Spleen (tissue), 11 donors: ENCODE measurements at regions not wholly inside any gene's neighbourhood (a gene's known extent, or its start where the extent isn't known, plus 50 kb on each side); places are given as distances from the start of the nearest gene placed in this dataset.

ENCODE experiments used
- DNase-seq: peaks from one replicate; pipeline ENCODE4 v3.0.0-alpha.2; 2020
- H3K27ac ChIP-seq, 8 donors: fragments of 200-600 bp; sonication (generic) in 7 of 8; 1 replicate in 4 of 8; 2 replicates in 4 of 8; pipeline versions ENCODE4 v1.5.0 to v1.8.0; 2016 to 2021; ENCODE audit warnings: inconsistent platforms in 4 of 8, mild to moderate bottlenecking in 4 of 8, moderate library complexity in 1 of 8
- H3K27me3 ChIP-seq, 7 donors: fragments of 200-600 bp; sonication (generic) in 6 of 7; replicated peaks in 1 of 7; 1 replicate in 4 of 7; 2 replicates in 3 of 7; pipeline versions ENCODE4 v1.5.0 to v1.8.0; 2016 to 2021; ENCODE audit warnings: inconsistent platforms in 3 of 7, mild to moderate bottlenecking in 1 of 7
- H3K36me3 ChIP-seq, 6 donors: fragments of 200-600 bp; sonication (generic) in 5 of 6; 1 replicate in 4 of 6; 2 replicates in 2 of 6; pipeline versions ENCODE4 v1.5.0 to v1.8.0; 2016 to 2021; ENCODE audit warnings: inconsistent platforms in 2 of 6
- H3K4me1 ChIP-seq, 6 donors: fragments of 200-600 bp; sonication (generic) in 5 of 6; 1 replicate in 3 of 6; 2 replicates in 3 of 6; pipeline versions ENCODE4 v1.5.0 to v1.8.0; 2016 to 2021; ENCODE audit warnings: inconsistent platforms in 3 of 6
- H3K4me3 ChIP-seq, 8 donors: fragments of 200-600 bp; sonication (generic) in 7 of 8; 1 replicate in 4 of 8; 2 replicates in 4 of 8; pipeline versions ENCODE4 v1.5.0 to v1.8.0; 2016 to 2021; ENCODE audit warnings: inconsistent platforms in 4 of 8, mild to moderate bottlenecking in 4 of 8, moderate library complexity in 2 of 8
- H3K9me3 ChIP-seq, 8 donors: fragments of 200-600 bp; sonication (generic) in 7 of 8; 1 replicate in 4 of 8; 2 replicates in 4 of 8; pipeline versions ENCODE4 v1.5.0 to v1.8.0; 2016 to 2021; ENCODE audit warnings: inconsistent platforms in 4 of 8
- CTCF ChIP-seq, 11 experiments: fragments of 200-600 bp in 7 of 11; fragments of 450-650 bp in 4 of 11; sonication (generic) in 4 of 11; IDR thresholded peaks in 8 of 11; conservative IDR thresholded peaks in 3 of 11; 1 replicate in 7 of 11; 2 replicates in 4 of 11; pipeline versions ENCODE4 v1.4.0 to v1.8.0; 2016 to 2021; ENCODE audit warnings: antibody characterized with exemption in 11 of 11, inconsistent platforms in 4 of 11, mild to moderate bottlenecking in 1 of 11
- POLR2A ChIP-seq, 3 donors: fragments of 450-650 bp; IDR thresholded peaks; one replicate each; pipeline ENCODE4 v1.5.1; 2017; ENCODE audit warnings: antibody characterized with exemption in 3 of 3, mild to moderate bottlenecking in 1 of 3
- POLR2AphosphoS5 ChIP-seq, 3 donors: sonication (generic); formaldehyde crosslinking; IDR thresholded peaks; one replicate each; pipeline ENCODE4 v1.5.1; 2017; ENCODE audit warnings: antibody characterized with exemption in 3 of 3
- whole genome bisulfite sequencing, 5 donors: extraction: QIAGEN DNeasy Blood & Tissue Kit in 3 of 5; methylation state at CpG; one replicate each; pipeline versions ENCODE4 v1.1.5 to v1.1.7; 2013 to 2018; 5-methylcytosine and 5-hydroxymethylcytosine counted together
- intact Hi-C: fragments of 100-400 bp; cut with DNase I; formaldehyde crosslinking; loops from one replicate; pipeline ENCODE4 v1.15.0; 2023; ENCODE audit warnings: low total_unique reads
- donor health status: healthy with polysubstance abuse.
- donor health status: DM: no; HTN: no; CAD: no; lungs with moderate emphysema.
- donor health status: DM: no; HTN: no; CAD: no.
- donor health status: Bipolar disorder and iron deficiency.
- donor health status: healthy.
- donor health status: DM: no; HTN: no; CAD: no.
- donor health status: DM: yes; HTN: yes; CAD: no.

GRCh38 chr5:136427426-136427825 lies 62.1 kb upstream of the TRPC7 start:
- TF ChIP-seq POLR2A (IDR thresholded peaks at IDR 0.05) = no peak
- no peak for TF ChIP-seq POLR2AphosphoS5 (IDR thresholded peaks at IDR 0.05)
- no peak for TF ChIP-seq CTCF (IDR thresholded peaks at IDR 0.05 in 8 of 11, conservative IDR thresholded peaks at IDR 0.05 in 3 of 11)
- no peak for DNase-seq
- no peak overlapping the region for H3K27ac ChIP-seq
- 87 to 98% (median 94%) methylated on average over 2 of the region's 2 CpGs for WGBS, 5 donors
- H3K4me1 ChIP-seq = no peaks in the 10 kb centered on the region
- no peak overlapping the region for H3K4me3 ChIP-seq
- no peaks in the 10 kb centered on the region for H3K9me3 ChIP-seq
- intact Hi-C loops = no loop called here
- H3K27me3 ChIP-seq = no peaks in the 10 kb centered on the region
- no peaks in the 10 kb centered on the region for H3K36me3 ChIP-seq

GRCh38 chr5:136425921-136426320 lies 60.6 kb upstream of the TRPC7 start:
- intact Hi-C loops = no loop called here
- H3K27ac ChIP-seq = no peak overlapping the region
- no peaks in the 10 kb centered on the region for H3K9me3 ChIP-seq
- no peak overlapping the region for H3K4me3 ChIP-seq
- WGBS, 5 donors = 38 to 78% (median 48%) methylated on average over 3 of the region's 3 CpGs
- no peak for TF ChIP-seq CTCF (IDR thresholded peaks at IDR 0.05 in 8 of 11, conservative IDR thresholded peaks at IDR 0.05 in 3 of 11)
- no peak for TF ChIP-seq POLR2AphosphoS5 (IDR thresholded peaks at IDR 0.05)
- no peak for TF ChIP-seq POLR2A (IDR thresholded peaks at IDR 0.05)
- no peak for DNase-seq
- no peaks in the 10 kb centered on the region for H3K4me1 ChIP-seq
- no peaks in the 10 kb centered on the region for H3K36me3 ChIP-seq
- no peaks in the 10 kb centered on the region for H3K27me3 ChIP-seq

GRCh38 chr5:136424835-136425584 lies 59.7 kb upstream of the TRPC7 start:
- no peak overlapping the region for H3K27ac ChIP-seq
- H3K4me1 ChIP-seq = no peaks in the 10 kb centered on the region
- peak; percentile 78 for DNase-seq
- intact Hi-C loops = no loop called here
- TF ChIP-seq POLR2A (IDR thresholded peaks at IDR 0.05) = no peak
- TF ChIP-seq CTCF (IDR thresholded peaks at IDR 0.05 in 8 of 11, conservative IDR thresholded peaks at IDR 0.05 in 3 of 11) = peak in 7 of 11 experiments; percentile 14 to 56 (median 43)
- no peak for TF ChIP-seq POLR2AphosphoS5 (IDR thresholded peaks at IDR 0.05)
- WGBS, 5 donors = 51 to 64% (median 58%) methylated on average over 10 to 11 of the region's 11 CpGs
- no peak overlapping the region for H3K4me3 ChIP-seq
- H3K36me3 ChIP-seq = no peaks in the 10 kb centered on the region
- no peaks in the 10 kb centered on the region for H3K27me3 ChIP-seq
- H3K9me3 ChIP-seq = no peaks in the 10 kb centered on the region

- DNase-seq = no peak
- intact Hi-C loops = no loop called here
- no peaks in the 10 kb centered on the region for H3K36me3 ChIP-seq
- H3K9me3 ChIP-seq = no peaks in the 10 kb centered on the region
- no peaks in the 10 kb centered on the region for H3K27me3 ChIP-seq
- TF ChIP-seq POLR2A (IDR thresholded peaks at IDR 0.05) = no peak
- TF ChIP-seq POLR2AphosphoS5 (IDR thresholded peaks at IDR 0.05) = no peak
- TF ChIP-seq CTCF (IDR thresholded peaks at IDR 0.05 in 8 of 11, conservative IDR thresholded peaks at IDR 0.05 in 3 of 11) = no peak
- no peak overlapping the region for H3K27ac ChIP-seq
- no peak overlapping the region for H3K4me3 ChIP-seq
- H3K4me1 ChIP-seq = no peaks in the 10 kb centered on the region
- WGBS, 5 donors = 66 to 79% (median 76%) methylated on average over 2 of the region's 2 CpGs
These were observed 58.7 kb upstream of the TRPC7 start for GRCh38 chr5:136423944-136424606.
